ENCODE measurements at regions not wholly inside any gene's neighbourhood (a gene's known extent, or its start where the extent isn't known, plus 50 kb on each side); places are given as distances from the start of the nearest gene placed in this dataset.

GRCh38 chr11:129720994-129721393, 94.7 kb upstream of the TMEM45B start:
- Histone ChIP-seq H3K4me2 (replicated peaks; ENCODE audit: low read depth, low read length, poor library complexity, severe bottlenecking) (no peak overlapping the region), H4K20me1 (ENCODE audit: control insufficient read depth, insufficient read depth, low read length, poor library complexity, severe bottlenecking) (no peaks in the 10 kb centered on the region), H3K9me3 (ENCODE audit: control extremely low read depth in 1 of 3, control insufficient read depth in 2 of 3, insufficient read depth in 1 of 3, low read length in 2 of 3) (peaks cover 0 to 2% (median 0%) of the 10 kb centered on the region in 3 donors), H3K27me3 (replicated peaks in 1 of 4; ENCODE audit: control extremely low read depth in 1 of 4, control insufficient read depth in 3 of 4, insufficient read depth in 4 of 4, low read length in 3 of 4) (no peaks in the 10 kb centered on the region), H3K36me3 (replicated peaks in 1 of 2; ENCODE audit: control extremely low read depth in 1 of 2, control insufficient read depth in 1 of 2, extremely low read depth in 1 of 2, insufficient read depth in 2 of 2, low read length in 1 of 2) (no peaks in the 10 kb centered on the region), H3K27ac (ENCODE audit: low read length in 2 of 2) (no peak overlapping the region), H3K79me2 (ENCODE audit: control insufficient read depth, insufficient read depth, low read length) (no peaks in the 10 kb centered on the region), H3K4me1 (ENCODE audit: control insufficient read depth in 2 of 2, insufficient read depth in 2 of 2, low read length in 2 of 2) (no peaks in the 10 kb centered on the region), H3K4me3 (ENCODE audit: control extremely low read depth in 1 of 5, extremely low read depth in 1 of 5, insufficient read depth in 1 of 5, low read depth in 2 of 5, low read length in 4 of 5) (no peak overlapping the region), H3K9ac (ENCODE audit: low read length) (no peak overlapping the region), H2AFZ (ENCODE audit: insufficient read depth, low read depth, low read length, poor library complexity, severe bottlenecking) (no peak overlapping the region)
- H3K9me3 Mint-ChIP-seq (ENCODE audit: insufficient read depth) = no peaks in the 10 kb centered on the region
- DNase-seq = no peak
- no peak for ATAC-seq (ENCODE audit: low read depth)
- CTCF ChIA-PET = no interaction called here
- intact Hi-C loops (cut with micrococcal nuclease) = no loop called here
- WGBS (ENCODE audit: insufficient coverage) = 87% methylated on average over 9 of the region's 11 CpGs
- no peak overlapping the region for H3K4me3 Mint-ChIP-seq
- POLR2A ChIA-PET = no interaction called here
- TF ChIP-seq EZH2 (IDR thresholded peaks at IDR 0.05; ENCODE audit: borderline replicate concordance, insufficient read depth, low read depth, low read length, poor library complexity, severe bottlenecking) = no peak
- no peak for TF ChIP-seq CTCF (IDR thresholded peaks at IDR 0.05)
- H3K27ac Mint-ChIP-seq = no peak overlapping the region
- no peaks in the 10 kb centered on the region for H3K27me3 Mint-ChIP-seq
- no peaks in the 10 kb centered on the region for H3K4me1 Mint-ChIP-seq

GRCh38 chr11:129721685-129722084, 94.0 kb upstream of the TMEM45B start:
- Histone ChIP-seq H3K36me3 (replicated peaks in 1 of 2; ENCODE audit: control extremely low read depth in 1 of 2, control insufficient read depth in 1 of 2, extremely low read depth in 1 of 2, insufficient read depth in 2 of 2, low read length in 1 of 2) (no peaks in the 10 kb centered on the region), H3K27me3 (replicated peaks in 1 of 4; ENCODE audit: control extremely low read depth in 1 of 4, control insufficient read depth in 3 of 4, insufficient read depth in 4 of 4, low read length in 3 of 4) (no peaks in the 10 kb centered on the region), H3K4me1 (ENCODE audit: control insufficient read depth in 2 of 2, insufficient read depth in 2 of 2, low read length in 2 of 2) (no peaks in the 10 kb centered on the region), H3K4me2 (replicated peaks; ENCODE audit: low read depth, low read length, poor library complexity, severe bottlenecking) (no peak overlapping the region), H2AFZ (ENCODE audit: insufficient read depth, low read depth, low read length, poor library complexity, severe bottlenecking) (no peak overlapping the region), H3K4me3 (ENCODE audit: control extremely low read depth in 1 of 5, extremely low read depth in 1 of 5, insufficient read depth in 1 of 5, low read depth in 2 of 5, low read length in 4 of 5) (no peak overlapping the region), H4K20me1 (ENCODE audit: control insufficient read depth, insufficient read depth, low read length, poor library complexity, severe bottlenecking) (no peaks in the 10 kb centered on the region), H3K79me2 (ENCODE audit: control insufficient read depth, insufficient read depth, low read length) (no peaks in the 10 kb centered on the region), H3K9ac (ENCODE audit: low read length) (no peak overlapping the region), H3K27ac (ENCODE audit: low read length in 2 of 2) (no peak overlapping the region), H3K9me3 (ENCODE audit: control extremely low read depth in 1 of 3, control insufficient read depth in 2 of 3, insufficient read depth in 1 of 3, low read length in 2 of 3) (peaks cover 0 to 2% (median 0%) of the 10 kb centered on the region in 3 donors)
- intact Hi-C loops (cut with micrococcal nuclease) = no loop called here
- POLR2A ChIA-PET = no interaction called here
- DNase-seq = no peak
- no peaks in the 10 kb centered on the region for H3K4me1 Mint-ChIP-seq
- TF ChIP-seq EZH2 (IDR thresholded peaks at IDR 0.05; ENCODE audit: borderline replicate concordance, insufficient read depth, low read depth, low read length, poor library complexity, severe bottlenecking) (no peak), CTCF (IDR thresholded peaks at IDR 0.05) (no peak)
- ATAC-seq (ENCODE audit: low read depth) = no peak
- no peak overlapping the region for H3K27ac Mint-ChIP-seq
- H3K4me3 Mint-ChIP-seq = no peak overlapping the region
- WGBS (ENCODE audit: insufficient coverage) = 81% methylated on average over 11 of the region's 13 CpGs
- H3K27me3 Mint-ChIP-seq = no peaks in the 10 kb centered on the region
- CTCF ChIA-PET = no interaction called here
- H3K9me3 Mint-ChIP-seq (ENCODE audit: insufficient read depth) = no peaks in the 10 kb centered on the region

Data from B cell (primary cell).